ENCODE measurements at regions not wholly inside any gene's neighbourhood (a gene's known extent, or its start where the extent isn't known, plus 50 kb on each side); places are given as distances from the start of the nearest gene placed in this dataset.

GRCh38 chr6:6882592-6882991 lies 225.2 kb upstream of the RREB1 start:
- no peak for DNase-seq (ENCODE audit: low read depth, low spot score)
- ChIA-PET CTCF (interaction anchor here (1.2 kb wide), 1 partner anchor 207 kb away, joined by 3 read pairs; no protein-coding TSS in a partner anchor), POLR2A (no interaction called here)
- no peak for TF ChIP-seq CTCF (IDR thresholded peaks at IDR 0.05; ENCODE audit: insufficient read depth, low read length, missing control alignments)
- no peak overlapping the region for H3K4me3 ChIP-seq (ENCODE audit: low read depth, low read length)

- DNase-seq (ENCODE audit: low read depth, low spot score): no peak
- TF ChIP-seq CTCF (IDR thresholded peaks at IDR 0.05; ENCODE audit: insufficient read depth, low read length, missing control alignments): no peak
- CTCF ChIA-PET: no interaction called here
- no peak overlapping the region for H3K4me3 ChIP-seq (ENCODE audit: low read depth, low read length)
- POLR2A ChIA-PET: no interaction called here
Observed at GRCh38 chr6:6883011-6883410, 224.8 kb upstream of the RREB1 start.

GRCh38 chr6:6884193-6884627 lies 223.6 kb upstream of the RREB1 start:
- ChIA-PET POLR2A (no interaction called here), CTCF (no interaction called here)
- no peak overlapping the region for H3K4me3 ChIP-seq (ENCODE audit: low read depth, low read length)
- no peak for TF ChIP-seq CTCF (IDR thresholded peaks at IDR 0.05; ENCODE audit: insufficient read depth, low read length, missing control alignments)
- no peak for DNase-seq (ENCODE audit: low read depth, low spot score)

- H3K4me3 ChIP-seq (ENCODE audit: low read depth, low read length): no peak overlapping the region
- no peak for TF ChIP-seq CTCF (IDR thresholded peaks at IDR 0.05; ENCODE audit: insufficient read depth, low read length, missing control alignments)
- DNase-seq (ENCODE audit: low read depth, low spot score): no peak
- ChIA-PET POLR2A (no interaction called here), CTCF (no interaction called here)
Observed at GRCh38 chr6:6884916-6885315, 222.8 kb upstream of the RREB1 start.

GRCh38 chr6:6885521-6886170 lies 222.1 kb upstream of the RREB1 start:
- POLR2A ChIA-PET: interaction anchor here (0.6 kb wide), 1 partner anchor 378 kb away, joined by 3 read pairs; no protein-coding TSS in a partner anchor

More at GRCh38 chr6:6885521-6886170, 222.1 kb upstream of the RREB1 start:
- no peak for TF ChIP-seq CTCF (IDR thresholded peaks at IDR 0.05; ENCODE audit: insufficient read depth, low read length, missing control alignments)
- DNase-seq (ENCODE audit: low read depth, low spot score): no peak
- H3K4me3 ChIP-seq (ENCODE audit: low read depth, low read length): no peak overlapping the region
- CTCF ChIA-PET: interaction anchor here (1.1 kb wide), 1 partner anchor 354 kb away, joined by 4 read pairs; no protein-coding TSS in a partner anchor

All from AG04449 (cell line).